ENCODE measurements at regions not wholly inside any gene's neighbourhood (a gene's known extent, or its start where the extent isn't known, plus 50 kb on each side); places are given as distances from the start of the nearest gene placed in this dataset.
"Not testable (repeated sequence)": the region's sequence is repeated elsewhere in the genome, so short reads cannot be mapped to it uniquely, and the experiment has no call there.

DNA sequence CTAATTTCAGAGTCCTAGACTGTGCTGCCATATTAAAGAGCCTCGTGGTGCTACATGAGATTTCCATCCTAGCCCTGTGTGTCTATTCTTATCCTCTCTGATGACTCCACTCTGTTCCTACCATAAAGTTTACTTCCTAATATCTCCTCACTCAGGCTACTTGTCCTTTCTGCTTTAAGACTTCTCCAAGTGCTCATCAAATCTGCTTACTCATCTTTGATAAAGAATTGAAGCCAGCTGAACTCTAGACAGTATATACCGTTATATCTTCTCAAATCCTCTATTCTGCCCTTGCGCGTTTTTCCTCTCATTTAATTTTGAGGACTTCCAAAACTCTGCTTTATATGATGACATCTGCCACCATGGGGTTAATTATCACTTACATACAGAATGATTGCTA, 539.5 kb downstream of the HAPSTR1 start:
- no peaks in the 10 kb centered on the region for H3K4me1 ChIP-seq (ENCODE audit: control insufficient read depth in 5 of 5, insufficient read depth in 5 of 5, low read length in 5 of 5)
- H3K9me3 ChIP-seq (ENCODE audit: control insufficient read depth in 4 of 4, insufficient read depth in 3 of 4, low read length in 3 of 4): peaks cover 0 to 10% (median 3%) of the 10 kb centered on the region in 4 donors
- no peak overlapping the region for H3K4me3 ChIP-seq
- 86 to 88% methylated on average over 4 of the region's 4 CpGs for WGBS, 2 donors
- ATAC-seq (ENCODE audit: insufficient read depth, low FRiP score) (no peak), DNase-seq (no peak)
- no peaks in the 10 kb centered on the region for H3K36me3 ChIP-seq (ENCODE audit: control insufficient read depth in 4 of 4, insufficient read depth in 4 of 4, low read length in 4 of 4)
- TF ChIP-seq, protein P1, sequence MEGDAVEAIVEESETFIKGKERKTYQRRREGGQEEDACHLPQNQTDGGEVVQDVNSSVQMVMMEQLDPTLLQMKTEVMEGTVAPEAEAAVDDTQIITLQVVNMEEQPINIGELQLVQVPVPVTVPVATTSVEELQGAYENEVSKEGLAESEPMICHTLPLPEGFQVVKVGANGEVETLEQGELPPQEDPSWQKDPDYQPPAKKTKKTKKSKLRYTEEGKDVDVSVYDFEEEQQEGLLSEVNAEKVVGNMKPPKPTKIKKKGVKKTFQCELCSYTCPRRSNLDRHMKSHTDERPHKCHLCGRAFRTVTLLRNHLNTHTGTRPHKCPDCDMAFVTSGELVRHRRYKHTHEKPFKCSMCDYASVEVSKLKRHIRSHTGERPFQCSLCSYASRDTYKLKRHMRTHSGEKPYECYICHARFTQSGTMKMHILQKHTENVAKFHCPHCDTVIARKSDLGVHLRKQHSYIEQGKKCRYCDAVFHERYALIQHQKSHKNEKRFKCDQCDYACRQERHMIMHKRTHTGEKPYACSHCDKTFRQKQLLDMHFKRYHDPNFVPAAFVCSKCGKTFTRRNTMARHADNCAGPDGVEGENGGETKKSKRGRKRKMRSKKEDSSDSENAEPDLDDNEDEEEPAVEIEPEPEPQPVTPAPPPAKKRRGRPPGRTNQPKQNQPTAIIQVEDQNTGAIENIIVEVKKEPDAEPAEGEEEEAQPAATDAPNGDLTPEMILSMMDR (IDR thresholded peaks at IDR 0.05; ENCODE audit: control extremely low read depth, extremely low read depth): no peak
- H3K9ac ChIP-seq (ENCODE audit: insufficient read depth in 1 of 2, low read length in 2 of 2): no peak overlapping the region
- no peak overlapping the region for H3K27ac ChIP-seq (ENCODE audit: low read depth in 1 of 2, low read length in 1 of 2)
- no peaks in the 10 kb centered on the region for H3K27me3 ChIP-seq (ENCODE audit: control insufficient read depth in 3 of 3, insufficient read depth in 3 of 3, low read length in 2 of 3)

DNA sequence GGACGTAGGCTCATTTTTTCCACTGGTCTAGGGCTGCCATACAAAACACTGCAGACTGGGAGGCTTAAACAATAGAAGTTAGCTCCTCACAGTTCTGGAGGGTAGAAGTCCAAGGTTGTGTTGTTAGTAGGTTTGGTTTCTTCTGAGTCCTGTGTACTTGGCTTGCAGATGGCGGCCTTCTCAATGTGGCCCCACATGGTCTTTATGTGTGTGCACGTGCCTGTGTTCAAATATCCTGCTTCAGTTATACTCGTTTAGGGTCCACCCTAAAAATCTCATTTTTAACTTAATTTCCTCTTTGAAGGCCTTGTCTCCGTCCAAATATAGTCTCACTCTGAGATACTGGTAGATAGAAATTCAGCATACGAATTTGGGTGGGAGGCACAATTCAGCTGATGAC, 542.4 kb downstream of the HAPSTR1 start:
- Histone ChIP-seq H3K9ac (ENCODE audit: insufficient read depth in 1 of 2, low read length in 2 of 2) (no peak overlapping the region), H3K27ac (ENCODE audit: low read depth in 1 of 2, low read length in 1 of 2) (no peak overlapping the region), H3K4me1 (ENCODE audit: control insufficient read depth in 5 of 5, insufficient read depth in 5 of 5, low read length in 5 of 5) (no peaks in the 10 kb centered on the region), H3K36me3 (ENCODE audit: control insufficient read depth in 4 of 4, insufficient read depth in 4 of 4, low read length in 4 of 4) (no peaks in the 10 kb centered on the region), H3K9me3 (ENCODE audit: control insufficient read depth in 4 of 4, insufficient read depth in 3 of 4, low read length in 3 of 4) (peaks cover 0 to 10% (median 3%) of the 10 kb centered on the region in 4 donors), H3K27me3 (ENCODE audit: control insufficient read depth in 3 of 3, insufficient read depth in 3 of 3, low read length in 2 of 3) (no peaks in the 10 kb centered on the region), H3K4me3 (no peak overlapping the region)
- ATAC-seq (ENCODE audit: insufficient read depth, low FRiP score) (no peak), DNase-seq (no peak)
- 76% methylated on average over 6 of the region's 6 CpGs for WGBS, 2 donors
- TF ChIP-seq, protein P1 (IDR thresholded peaks at IDR 0.05; ENCODE audit: control extremely low read depth, extremely low read depth): no peak

DNA sequence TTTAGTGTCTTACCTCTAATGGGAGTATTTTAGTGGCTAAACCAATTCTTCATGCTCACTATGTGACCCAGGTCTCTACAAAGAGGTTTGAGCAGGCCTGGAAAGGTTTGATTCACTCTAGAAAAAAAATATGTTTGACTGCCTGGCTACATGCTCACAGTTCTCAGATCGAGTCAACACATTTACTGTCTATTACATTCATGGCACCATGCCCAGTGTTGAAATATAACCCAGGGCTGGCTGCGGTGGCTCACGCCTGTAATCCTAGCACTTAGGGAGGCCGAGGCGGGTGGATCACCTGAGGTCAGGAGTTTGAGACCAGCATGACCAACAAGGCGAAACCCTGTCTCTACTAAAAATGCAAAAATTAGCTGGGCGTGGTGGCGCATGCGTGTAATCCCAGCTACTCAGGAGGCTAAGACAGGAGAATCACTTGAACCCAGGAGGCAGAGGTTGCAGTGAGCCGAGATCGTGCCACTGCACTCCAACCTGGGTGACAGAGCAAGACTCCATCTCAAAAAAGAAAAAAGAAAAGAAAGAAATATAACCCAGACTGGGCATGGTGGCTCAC, 543.8 kb downstream of the HAPSTR1 start:
- DNase-seq; H3K27ac ChIP-seq (ENCODE audit: low read depth in 1 of 2, low read length in 1 of 2); H3K9ac ChIP-seq (ENCODE audit: insufficient read depth in 1 of 2, low read length in 2 of 2); H3K27me3 ChIP-seq (ENCODE audit: control insufficient read depth in 3 of 3, insufficient read depth in 3 of 3, low read length in 2 of 3); ATAC-seq (ENCODE audit: insufficient read depth, low FRiP score); H3K4me1 ChIP-seq (ENCODE audit: control insufficient read depth in 5 of 5, insufficient read depth in 5 of 5, low read length in 5 of 5); H3K36me3 ChIP-seq (ENCODE audit: control insufficient read depth in 4 of 4, insufficient read depth in 4 of 4, low read length in 4 of 4); H3K4me3 ChIP-seq: not testable (repeated sequence)
- WGBS, 2 donors: 84 to 89% methylated on average over 11 of the region's 11 CpGs
- peaks cover 0 to 10% (median 3%) of the 10 kb centered on the region in 4 donors for H3K9me3 ChIP-seq (ENCODE audit: control insufficient read depth in 4 of 4, insufficient read depth in 3 of 4, low read length in 3 of 4)

DNA sequence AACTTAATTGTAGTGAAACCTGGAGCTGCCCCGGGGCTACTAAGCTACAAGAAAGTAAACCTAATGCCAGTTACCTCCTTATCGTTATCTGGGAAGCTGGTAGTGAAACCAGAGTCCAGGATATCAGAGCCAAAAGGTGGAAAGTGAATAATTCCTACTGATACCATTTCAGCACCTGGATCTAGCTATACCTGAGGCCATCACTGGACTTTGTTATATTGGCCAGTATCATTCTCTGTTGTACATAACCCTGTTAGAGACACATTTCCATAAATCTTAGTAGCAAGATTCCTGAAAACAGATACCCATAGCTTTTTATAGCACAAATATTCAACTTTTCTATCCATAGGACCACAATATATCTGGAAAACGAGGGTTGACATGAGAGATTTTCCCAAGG, 538.0 kb downstream of the GRIN2A start:
- no peak for DNase-seq
- 83 to 91% methylated on average over 3 of the region's 3 CpGs for WGBS, 2 donors
- H3K9ac ChIP-seq (ENCODE audit: insufficient read depth in 1 of 2, low read length in 2 of 2): no peak overlapping the region
- TF ChIP-seq, protein P1 (IDR thresholded peaks at IDR 0.05; ENCODE audit: control extremely low read depth, extremely low read depth): no peak
- H3K4me1 ChIP-seq (ENCODE audit: control insufficient read depth in 5 of 5, insufficient read depth in 5 of 5, low read length in 5 of 5): no peaks in the 10 kb centered on the region
- no peaks in the 10 kb centered on the region for H3K36me3 ChIP-seq (ENCODE audit: control insufficient read depth in 4 of 4, insufficient read depth in 4 of 4, low read length in 4 of 4)
- no peaks in the 10 kb centered on the region for H3K9me3 ChIP-seq (ENCODE audit: control insufficient read depth in 4 of 4, insufficient read depth in 3 of 4, low read length in 3 of 4)
- ATAC-seq (ENCODE audit: insufficient read depth, low FRiP score): no peak
- H3K27me3 ChIP-seq (ENCODE audit: control insufficient read depth in 3 of 3, insufficient read depth in 3 of 3, low read length in 2 of 3): no peaks in the 10 kb centered on the region
- H3K4me3 ChIP-seq: no peak overlapping the region
- no peak overlapping the region for H3K27ac ChIP-seq (ENCODE audit: low read depth in 1 of 2, low read length in 1 of 2)
